Coronary artery (tissue), 2 donors: ENCODE measurements at regions not wholly inside any gene's neighbourhood (a gene's known extent, or its start where the extent isn't known, plus 50 kb on each side); places are given as distances from the start of the nearest gene placed in this dataset.
"Not testable (repeated sequence)": the region's sequence is repeated elsewhere in the genome, so short reads cannot be mapped to it uniquely, and the experiment has no call there.

Source experiments
- DNase-seq: peaks from one replicate; pipeline ENCODE4 v3.0.0-alpha.2; 2017; ENCODE audit warnings: low spot score
- H3K27ac ChIP-seq, 2 donors: fragments of 200-600 bp; sonication (generic); one replicate each; pipeline ENCODE4 v1.5.1; 2016 to 2019
- H3K4me3 ChIP-seq: fragments of 200-600 bp; sonication (generic); 2 replicates; pipeline ENCODE4 v1.5.1; 2016; ENCODE audit warnings: mild to moderate bottlenecking, moderate library complexity
- TF ChIP-seq, protein P1 (sequence below): fragments of 200-600 bp; sonication (generic); IDR thresholded peaks from one replicate; pipeline ENCODE4 v1.5.1; 2019; ENCODE audit warnings: antibody characterized with exemption

DNA sequence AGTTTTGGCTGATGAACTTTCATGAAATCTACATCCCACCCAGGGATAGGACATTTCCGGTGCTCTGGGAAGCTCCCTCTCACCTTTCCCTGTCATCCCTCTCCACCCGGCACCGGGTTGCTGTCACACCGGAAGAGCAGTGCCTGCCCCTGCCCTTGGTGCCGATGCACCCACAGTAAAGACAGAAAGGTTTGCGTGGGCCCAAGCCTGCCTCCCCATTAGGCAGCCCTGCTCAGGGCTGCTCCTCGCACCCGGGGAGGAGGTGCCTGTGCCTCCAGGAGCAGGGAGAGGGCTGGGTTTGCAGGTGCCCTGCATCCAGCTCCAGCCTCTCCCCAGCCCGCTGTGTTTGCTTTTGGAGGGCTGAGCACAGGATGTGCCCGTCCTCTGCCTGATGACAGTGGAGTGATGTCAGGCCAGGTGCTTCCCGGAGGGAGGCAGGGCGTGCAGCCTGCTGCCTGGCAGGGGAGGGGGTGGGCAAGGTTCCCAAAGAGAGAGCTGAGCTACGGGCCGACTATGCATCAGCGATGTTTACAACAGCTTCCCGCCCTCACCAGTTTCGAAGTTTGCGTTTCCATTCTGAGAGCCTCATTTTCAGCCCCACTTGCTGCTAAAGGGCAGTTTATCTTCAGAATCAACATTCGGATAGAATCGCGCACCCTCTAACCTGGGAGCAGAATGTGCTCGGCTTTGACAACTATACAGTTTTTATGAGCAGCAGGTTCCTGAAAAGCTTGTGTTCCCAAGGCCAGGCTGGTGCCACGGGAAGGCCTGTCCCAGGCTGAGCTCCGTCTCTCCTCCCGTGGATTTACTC lies 83.2 kb upstream of the CLDN5 start:
- Histone ChIP-seq H3K27ac (no peak overlapping the region), H3K4me3 (no peak overlapping the region)
- DNase-seq = no peak
- TF ChIP-seq, protein P1, sequence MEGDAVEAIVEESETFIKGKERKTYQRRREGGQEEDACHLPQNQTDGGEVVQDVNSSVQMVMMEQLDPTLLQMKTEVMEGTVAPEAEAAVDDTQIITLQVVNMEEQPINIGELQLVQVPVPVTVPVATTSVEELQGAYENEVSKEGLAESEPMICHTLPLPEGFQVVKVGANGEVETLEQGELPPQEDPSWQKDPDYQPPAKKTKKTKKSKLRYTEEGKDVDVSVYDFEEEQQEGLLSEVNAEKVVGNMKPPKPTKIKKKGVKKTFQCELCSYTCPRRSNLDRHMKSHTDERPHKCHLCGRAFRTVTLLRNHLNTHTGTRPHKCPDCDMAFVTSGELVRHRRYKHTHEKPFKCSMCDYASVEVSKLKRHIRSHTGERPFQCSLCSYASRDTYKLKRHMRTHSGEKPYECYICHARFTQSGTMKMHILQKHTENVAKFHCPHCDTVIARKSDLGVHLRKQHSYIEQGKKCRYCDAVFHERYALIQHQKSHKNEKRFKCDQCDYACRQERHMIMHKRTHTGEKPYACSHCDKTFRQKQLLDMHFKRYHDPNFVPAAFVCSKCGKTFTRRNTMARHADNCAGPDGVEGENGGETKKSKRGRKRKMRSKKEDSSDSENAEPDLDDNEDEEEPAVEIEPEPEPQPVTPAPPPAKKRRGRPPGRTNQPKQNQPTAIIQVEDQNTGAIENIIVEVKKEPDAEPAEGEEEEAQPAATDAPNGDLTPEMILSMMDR = no peak

DNA sequence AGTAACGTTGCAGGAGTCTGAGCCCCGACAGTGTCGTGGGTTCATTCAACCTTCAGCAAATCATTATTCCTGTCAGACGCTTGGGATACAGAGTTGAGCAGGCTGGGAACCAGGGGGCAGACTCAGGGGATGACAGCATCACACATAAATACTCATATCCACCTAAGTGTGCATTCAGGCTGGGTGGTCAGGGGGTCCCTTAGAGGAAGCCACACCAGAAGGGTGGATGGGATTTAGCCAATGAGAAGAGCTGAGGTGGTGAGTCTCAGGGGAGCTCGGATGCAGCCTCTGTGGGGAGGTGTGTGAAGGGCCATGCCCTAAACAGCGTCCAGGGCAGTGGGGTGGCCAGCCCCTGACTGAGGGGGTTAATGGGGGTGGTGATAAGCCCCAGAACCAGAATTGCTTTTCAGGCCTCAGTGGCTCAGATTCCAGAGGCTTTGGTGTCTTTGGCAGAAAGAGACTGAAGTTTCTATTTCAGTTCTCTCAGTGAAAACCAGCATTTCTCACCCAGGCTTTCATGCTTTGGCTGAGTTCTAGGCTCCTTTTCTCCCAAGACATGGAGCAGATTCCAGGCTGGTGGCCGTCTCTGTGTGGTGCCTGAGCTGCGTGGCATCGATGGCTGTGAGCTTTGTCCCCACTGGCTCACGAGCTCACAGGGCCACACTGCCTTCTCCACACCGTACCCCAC lies 83.9 kb upstream of the CLDN5 start:
- no peak overlapping the region for H3K4me3 ChIP-seq
- DNase-seq = no peak
- H3K27ac ChIP-seq = no peak overlapping the region
- TF ChIP-seq, protein P1 = no peak

DNA sequence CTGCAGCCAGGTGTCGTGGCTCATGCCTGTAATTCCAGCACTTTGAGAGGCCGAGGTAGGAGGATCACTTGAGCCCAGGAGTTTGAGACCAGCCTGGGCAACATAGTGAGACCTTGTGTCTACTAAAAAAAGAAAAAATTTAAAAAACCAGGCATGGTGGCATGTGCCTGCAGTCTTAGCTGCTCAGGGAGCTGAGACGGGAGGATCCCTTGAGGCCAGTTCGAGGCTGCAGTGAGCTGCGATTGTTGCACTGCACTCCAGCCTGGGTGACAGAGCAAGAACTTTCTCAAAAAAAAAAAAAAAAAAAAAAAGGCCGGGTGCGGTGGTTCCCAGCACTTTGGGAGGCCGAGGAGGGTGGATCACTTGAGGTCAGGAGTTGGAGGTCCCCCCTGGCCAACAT lies 85.5 kb upstream of the CLDN5 start:
- not testable (repeated sequence) for H3K4me3 ChIP-seq, DNase-seq, H3K27ac ChIP-seq

DNA sequence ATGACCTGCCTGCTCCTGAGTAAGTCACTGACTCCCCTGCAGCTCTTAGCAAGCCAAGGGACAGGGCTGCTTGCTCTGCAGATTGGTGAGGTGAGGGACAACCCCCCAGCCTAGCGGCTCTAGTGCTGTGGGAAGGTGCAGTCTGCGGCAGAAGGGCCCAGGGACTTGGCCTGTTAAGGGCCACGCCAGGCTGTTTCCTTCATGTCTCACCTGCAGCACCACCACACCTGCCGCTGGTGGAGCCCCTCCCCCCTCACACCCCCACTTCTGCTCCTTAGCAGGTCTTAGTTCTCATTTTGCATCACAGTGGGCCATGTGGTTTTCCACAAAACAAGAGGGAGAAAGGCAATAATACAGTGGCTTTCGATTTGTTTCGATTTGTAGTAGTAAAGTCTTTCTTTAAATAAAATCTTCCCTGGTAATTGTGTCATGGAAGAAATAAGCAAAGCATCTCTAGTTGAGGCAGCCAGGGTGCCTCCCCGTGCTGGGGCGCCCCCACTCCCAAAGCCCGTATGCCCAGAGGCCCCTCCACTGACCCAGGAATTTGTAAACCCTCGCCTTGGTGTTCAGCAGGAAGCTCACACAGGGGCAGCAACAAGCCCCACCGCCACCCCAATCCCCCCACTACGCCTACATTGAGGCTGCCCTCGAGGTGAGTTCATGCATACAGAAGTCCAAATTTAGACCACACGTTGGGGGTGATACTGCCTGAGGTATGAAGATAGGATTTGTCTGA lies 86.5 kb upstream of the CLDN5 start:
- H3K4me3 ChIP-seq = no peak overlapping the region
- DNase-seq = no peak
- TF ChIP-seq, protein P1 = no peak
- no peak overlapping the region for H3K27ac ChIP-seq

DNA sequence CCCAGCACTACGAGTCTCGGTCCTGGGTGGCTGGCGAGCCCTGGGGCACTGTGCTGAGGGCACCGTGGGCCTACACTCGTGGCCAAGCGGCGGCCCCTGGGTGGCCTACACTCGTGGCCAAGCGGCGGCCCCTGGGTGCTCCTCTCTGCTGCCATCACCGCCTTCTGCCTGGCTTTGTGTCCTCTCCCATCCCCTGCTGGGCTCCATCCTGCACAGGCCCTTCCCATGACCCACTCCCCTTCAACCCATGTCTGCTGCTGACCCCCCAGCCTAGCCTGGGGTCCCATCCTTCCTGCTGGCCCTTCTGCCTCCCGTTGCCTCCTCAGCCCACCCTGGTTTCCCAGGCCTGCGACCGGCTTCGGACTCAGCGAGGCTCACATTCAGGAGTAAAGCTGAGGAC lies 87.4 kb upstream of the CLDN5 start:
- DNase-seq = no peak
- H3K27ac ChIP-seq = no peak overlapping the region
- TF ChIP-seq, protein P1 = no peak
- H3K4me3 ChIP-seq = no peak overlapping the region

DNA sequence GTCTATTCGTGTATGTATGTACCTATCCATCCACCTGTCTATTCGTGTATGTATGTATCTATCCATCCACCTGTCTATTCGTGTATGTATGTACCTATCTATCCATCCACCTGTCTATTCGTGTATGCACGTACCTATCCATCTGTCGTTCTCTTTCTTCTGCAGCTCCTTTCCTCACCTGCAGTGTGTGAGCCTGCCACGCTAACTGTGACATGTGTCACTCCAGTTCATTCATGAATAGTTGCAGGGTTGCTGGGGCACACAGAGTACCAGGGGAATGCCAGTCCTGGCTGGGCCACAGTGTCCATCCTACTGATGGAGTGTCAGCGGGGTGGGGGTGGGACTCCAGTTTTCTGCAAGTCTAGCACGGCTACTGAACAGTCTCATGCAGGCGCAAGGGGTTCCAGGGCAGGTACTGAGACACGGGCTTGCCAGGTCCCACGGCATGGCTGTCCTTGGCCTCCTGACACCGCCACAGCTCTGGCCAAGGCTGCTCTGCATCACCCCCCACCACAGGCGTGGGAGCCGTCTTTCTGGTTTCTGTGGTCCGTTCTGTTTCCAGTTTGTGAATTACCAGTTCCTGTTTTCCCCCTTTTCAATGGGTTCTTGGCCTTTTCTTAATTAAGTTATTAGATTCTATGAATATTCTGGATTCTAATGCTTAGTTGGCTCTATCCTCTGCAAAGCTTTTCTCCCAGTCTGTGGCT lies 88.8 kb upstream of the CLDN5 start:
- no peak overlapping the region for H3K4me3 ChIP-seq
- H3K27ac ChIP-seq = no peak overlapping the region
- no peak for DNase-seq
- TF ChIP-seq, protein P1 = no peak

DNA sequence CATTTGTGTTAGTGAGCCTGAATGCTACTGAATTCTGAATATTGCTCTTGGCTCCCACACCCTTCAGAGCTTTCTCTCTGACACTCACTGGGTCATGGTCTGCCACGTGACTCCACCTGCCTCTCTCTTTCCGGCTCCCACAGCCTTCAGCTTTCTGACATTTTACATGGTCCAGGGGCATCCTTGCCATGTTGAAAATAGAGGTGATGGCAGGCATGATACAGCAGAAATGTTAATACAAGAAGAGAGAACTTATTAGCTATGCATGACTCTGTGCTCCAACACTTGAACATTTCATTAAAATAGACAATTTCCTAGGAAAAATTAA lies 90.3 kb upstream of the CLDN5 start:
- no peak overlapping the region for H3K4me3 ChIP-seq
- TF ChIP-seq, protein P1 = no peak
- DNase-seq = no peak
- H3K27ac ChIP-seq = no peak overlapping the region
